Frontal cortex (tissue), 3 donors: ENCODE measurements at regions not wholly inside any gene's neighbourhood (a gene's known extent, or its start where the extent isn't known, plus 50 kb on each side); places are given as distances from the start of the nearest gene placed in this dataset.
"Not testable (repeated sequence)": the region's sequence is repeated elsewhere in the genome, so short reads cannot be mapped to it uniquely, and the experiment has no call there.

Experiments used
- DNase-seq, 2 donors: peaks; one replicate each; pipeline ENCODE4 v3.0.0; 2012; ENCODE audit warnings: low spot score in 2 of 2
- FAIRE-seq: peaks from 2 replicates; lab custom pipeline; 2012; peaks lifted over from hg19 to GRCh38; lab: Jason Lieb, UNC
- donor health status: control.
- donor health status: control.
- donor health status: control.

- DNase-seq (no peak), FAIRE-seq (no peak)
Measured at GRCh38 chr7:146057958-146058357, 58.6 kb upstream of the CNTNAP2 start.

DNA sequence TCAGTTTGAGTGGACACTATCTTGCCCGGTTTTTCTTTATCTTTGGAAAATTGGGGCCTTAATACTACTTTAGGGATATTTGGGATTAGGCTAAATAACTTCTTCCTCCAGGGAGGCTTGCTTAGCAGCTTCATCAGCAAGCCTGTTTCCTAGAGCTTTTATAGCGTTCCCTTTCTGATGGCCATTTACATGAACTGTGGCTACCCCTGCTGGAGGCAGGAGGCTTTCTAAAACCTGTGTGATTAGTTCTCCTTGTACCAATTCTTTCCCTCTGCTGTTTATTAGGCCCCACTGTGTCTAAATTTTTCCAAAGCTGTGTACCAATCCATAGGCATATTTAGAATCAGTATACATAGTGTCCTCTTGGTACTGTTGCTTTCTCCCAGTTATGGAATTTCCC, 61.7 kb upstream of the CNTNAP2 start:
- no peak for FAIRE-seq
- no peak for DNase-seq

DNA sequence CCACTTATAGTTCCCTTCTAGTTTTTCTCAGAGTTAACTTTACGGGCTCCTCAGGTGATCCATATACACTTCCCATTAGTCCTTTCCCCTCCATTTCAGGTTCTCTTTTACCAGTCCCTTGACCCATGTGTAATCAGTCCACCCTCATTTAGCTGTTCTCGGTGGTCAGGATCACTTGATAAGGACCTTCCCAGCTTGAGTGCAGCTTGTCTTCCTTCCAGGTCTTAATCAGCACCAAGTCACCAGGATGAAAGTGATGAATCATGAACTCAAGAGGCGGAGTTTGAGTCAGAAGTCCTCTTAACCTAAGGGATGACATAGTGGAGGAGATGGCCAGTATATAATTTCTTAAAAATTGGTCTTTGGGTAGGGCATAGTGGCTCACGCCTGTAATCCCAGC, 63.1 kb upstream of the CNTNAP2 start:
- no peak for FAIRE-seq
- DNase-seq: no peak

- not testable (repeated sequence) for FAIRE-seq, DNase-seq
Measured at GRCh38 chr7:146043310-146043709, 73.3 kb upstream of the CNTNAP2 start.

DNA sequence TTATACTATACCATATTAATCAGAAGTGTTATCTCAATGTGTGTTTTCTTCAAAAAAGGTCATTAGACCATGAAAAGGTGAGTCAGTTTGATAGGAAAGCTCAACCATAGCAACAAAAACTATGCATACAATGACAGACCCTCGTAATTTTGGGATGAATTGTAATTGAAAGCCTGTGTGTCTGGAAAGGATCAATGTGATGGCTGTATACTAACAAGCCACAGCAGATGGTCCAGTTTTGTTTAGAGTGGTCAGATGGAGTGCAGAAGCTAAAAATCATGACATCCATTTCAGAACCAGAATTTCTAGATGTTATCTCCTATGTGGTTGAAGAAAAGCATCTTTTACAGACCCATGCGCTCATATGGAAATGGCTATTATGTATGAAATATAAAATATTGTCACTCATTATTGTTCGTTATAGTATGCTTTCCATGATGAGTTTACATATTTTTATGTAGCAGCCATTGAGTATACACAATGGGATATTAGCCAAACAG, 88.3 kb upstream of the CNTNAP2 start:
- no peak for FAIRE-seq
- no peak for DNase-seq

DNA sequence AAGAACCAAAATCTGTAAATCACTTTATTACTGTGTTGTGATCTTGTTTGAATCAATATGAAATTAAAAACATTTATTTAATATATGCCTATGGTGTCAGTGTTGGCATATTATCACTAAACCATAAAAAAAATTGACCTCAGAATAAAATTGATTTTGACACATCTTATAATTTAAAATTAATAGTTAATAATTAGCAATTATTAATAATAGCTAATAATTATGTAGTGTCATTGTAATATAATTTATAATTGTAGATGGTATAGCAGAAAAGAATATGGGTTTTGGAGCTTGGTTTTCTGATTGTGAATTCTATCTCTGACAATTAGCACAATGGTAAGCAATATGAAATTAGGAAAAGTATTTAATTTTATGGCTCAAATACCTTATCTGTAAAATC, 89.4 kb upstream of the CNTNAP2 start:
- peak; percentile 83 for FAIRE-seq
- no peak for DNase-seq

- FAIRE-seq (no peak), DNase-seq (no peak)
Measured at GRCh38 chr7:146022776-146023175, 93.8 kb upstream of the CNTNAP2 start.

DNA sequence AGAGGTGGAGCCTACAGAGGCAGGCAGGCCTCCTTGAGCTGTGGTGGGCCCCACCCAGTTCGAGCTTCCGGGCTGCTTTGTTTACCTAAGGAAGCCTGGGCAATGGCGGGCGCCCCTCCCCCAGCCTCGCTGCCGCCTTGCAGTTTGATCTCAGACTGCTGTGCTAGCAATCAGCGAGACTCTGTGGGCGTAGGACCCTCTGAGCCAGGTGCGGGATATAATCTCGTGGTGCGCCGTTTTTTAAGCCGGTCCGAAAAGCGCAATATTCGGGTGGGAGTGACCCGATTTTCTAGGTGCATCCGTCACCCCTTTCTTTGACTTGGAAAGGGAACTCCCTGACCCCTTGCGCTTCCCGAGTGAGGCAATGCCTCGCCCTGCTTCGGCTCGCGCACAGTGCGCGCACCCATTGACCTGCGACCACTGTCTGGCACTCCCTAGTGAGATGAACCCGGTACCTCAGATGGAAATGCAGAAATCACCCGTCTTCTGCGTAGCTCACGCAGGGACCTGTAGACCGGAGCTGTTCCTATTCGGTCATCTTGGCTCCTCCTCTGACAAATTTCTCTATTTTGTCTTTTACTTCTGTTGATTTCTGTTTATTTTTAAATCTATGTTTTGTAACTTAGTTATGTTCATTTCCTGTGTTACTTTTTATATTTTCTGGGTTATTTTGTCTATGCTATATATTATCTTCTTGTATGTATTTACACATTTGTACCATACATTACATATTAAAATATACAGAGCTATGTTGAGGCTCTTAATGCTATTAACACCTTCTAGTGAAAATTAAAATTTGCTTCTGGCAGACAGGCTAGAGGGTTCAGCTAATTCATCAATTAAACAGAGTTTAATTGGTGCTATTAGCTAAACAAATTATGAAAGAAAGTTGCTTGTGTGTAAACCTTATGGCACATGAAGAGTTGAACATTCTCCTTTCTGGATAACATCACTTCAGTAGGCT, 97.3 kb upstream of the CNTNAP2 start:
- FAIRE-seq, DNase-seq: not testable (repeated sequence)

DNA sequence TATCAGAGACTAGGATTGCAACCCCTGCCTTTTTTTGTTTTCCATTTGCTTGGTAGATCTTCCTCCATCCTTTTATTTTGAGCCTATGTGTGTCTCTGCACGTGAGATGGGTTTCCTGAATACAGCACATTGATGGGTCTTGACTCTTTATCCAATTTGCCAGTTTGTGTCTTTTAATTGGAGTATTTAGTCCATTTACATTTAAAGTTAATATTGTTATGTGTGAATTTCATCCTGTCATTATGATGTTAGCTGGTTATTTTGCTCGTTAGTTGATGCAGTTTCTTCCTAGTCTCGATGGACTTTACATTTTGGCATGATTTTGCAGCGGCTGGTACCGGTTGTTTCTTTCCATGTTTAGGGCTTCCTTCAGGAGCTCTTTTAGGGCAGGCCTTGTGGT, 99.2 kb upstream of the CNTNAP2 start:
- not testable (repeated sequence) for DNase-seq, FAIRE-seq

DNA sequence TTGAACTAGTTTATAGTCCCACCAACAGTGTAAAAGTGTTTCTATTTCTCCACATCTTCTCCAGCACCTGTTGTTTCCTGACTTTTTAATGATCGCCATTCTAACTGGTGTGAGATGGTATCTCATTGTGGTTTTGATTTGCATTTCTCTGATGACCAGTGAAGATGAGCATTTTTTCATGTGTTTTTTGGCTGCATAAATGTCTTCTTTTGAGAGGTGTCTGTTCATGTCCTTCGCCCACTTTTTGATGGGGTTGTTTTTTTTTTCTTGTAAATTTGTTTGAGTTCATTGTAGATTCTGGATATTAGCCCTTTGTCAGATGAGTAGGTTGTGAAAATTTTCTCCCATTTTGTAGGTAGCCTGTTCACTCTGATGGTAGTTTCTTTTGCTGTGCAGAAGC, 102.4 kb upstream of the CNTNAP2 start:
- DNase-seq, FAIRE-seq: not testable (repeated sequence)

DNA sequence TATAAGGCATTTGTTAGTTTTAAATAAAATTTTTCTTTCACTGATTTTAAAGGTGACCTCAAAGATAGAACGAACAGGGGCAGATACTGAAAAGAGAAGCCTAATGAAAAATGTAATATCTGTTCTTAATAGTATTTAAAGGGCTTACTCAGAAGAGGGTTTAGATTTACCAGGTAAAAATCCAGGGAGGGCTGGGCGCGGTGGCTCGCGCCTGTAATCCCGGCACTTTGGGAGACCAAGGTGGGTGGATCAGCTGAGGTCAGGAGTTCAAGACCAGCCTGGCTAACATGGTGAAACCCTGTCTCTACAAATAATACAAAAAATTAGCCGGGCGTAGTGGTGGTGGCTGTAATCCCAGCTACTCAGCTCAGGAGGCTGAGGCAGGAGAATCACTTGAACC, 108.3 kb upstream of the CNTNAP2 start:
- no peak for DNase-seq
- no peak for FAIRE-seq

GRCh38 chr7:146004805-146005204, 111.8 kb upstream of the CNTNAP2 start:
- no peak for FAIRE-seq

GRCh38 chr7:146002431-146003078, 114.0 kb upstream of the CNTNAP2 start:
- DNase-seq (no peak), FAIRE-seq (no peak)

More at GRCh38 chr7:146004805-146005204, 111.8 kb upstream of the CNTNAP2 start:
- no peak for DNase-seq

- DNase-seq (no peak), FAIRE-seq (no peak)
Measured at GRCh38 chr7:146002008-146002407, 114.6 kb upstream of the CNTNAP2 start.

DNA sequence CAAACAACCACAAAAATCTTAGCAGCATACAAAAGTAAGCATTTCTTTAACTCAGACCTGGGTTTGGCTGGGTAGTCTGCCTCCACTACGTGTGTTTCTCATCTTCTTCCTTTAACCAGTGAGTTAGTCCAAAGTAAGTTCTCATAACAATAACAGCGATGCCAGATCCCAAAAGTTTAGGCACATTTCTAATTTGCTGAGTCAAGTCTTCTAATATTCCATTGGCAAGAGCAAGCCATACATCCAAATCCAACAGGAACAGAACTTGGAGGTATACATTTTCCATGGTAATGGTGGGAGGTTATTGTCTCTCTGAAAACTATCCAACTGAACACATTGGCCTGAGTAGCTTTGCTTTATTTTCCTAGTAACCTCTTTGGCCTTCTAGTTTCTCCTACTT, 115.7 kb upstream of the CNTNAP2 start:
- DNase-seq (no peak), FAIRE-seq (no peak)

GRCh38 chr7:145989469-145989868, 127.1 kb upstream of the CNTNAP2 start:
- FAIRE-seq: no peak
- no peak for DNase-seq

DNA sequence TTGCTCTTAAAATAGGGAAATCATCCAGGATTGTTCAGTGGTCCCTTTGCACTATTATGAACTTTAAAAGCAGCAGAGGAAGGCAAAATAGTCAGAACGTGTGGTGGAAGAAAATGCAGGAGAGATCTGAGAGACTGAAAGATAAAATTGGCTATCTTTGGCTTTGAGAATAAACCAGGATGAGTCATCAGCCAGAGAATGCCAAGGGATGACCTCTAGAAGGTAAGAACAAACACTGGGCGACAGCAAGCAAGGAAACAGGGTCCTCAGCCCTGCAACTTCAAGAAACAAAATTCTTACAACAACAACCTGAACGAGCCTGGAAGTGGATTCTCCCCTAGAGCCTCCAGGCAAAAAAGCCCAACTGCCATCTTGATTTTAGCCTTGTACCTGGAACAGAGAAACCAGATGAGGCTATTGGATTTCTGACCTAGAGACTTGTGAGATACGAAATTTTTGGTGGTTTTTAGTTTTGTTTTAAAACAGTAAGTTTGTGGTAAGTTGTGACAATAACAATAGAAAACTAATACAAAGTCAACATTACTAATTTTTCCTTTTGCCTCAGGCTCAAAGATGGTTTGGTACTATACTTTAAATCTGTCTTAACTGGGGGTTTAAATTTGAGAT, 130.2 kb upstream of the CNTNAP2 start:
- FAIRE-seq: no peak
- no peak for DNase-seq

GRCh38 chr7:145978769-145979168, 137.8 kb upstream of the CNTNAP2 start:
- FAIRE-seq (no peak), DNase-seq (no peak)

DNA sequence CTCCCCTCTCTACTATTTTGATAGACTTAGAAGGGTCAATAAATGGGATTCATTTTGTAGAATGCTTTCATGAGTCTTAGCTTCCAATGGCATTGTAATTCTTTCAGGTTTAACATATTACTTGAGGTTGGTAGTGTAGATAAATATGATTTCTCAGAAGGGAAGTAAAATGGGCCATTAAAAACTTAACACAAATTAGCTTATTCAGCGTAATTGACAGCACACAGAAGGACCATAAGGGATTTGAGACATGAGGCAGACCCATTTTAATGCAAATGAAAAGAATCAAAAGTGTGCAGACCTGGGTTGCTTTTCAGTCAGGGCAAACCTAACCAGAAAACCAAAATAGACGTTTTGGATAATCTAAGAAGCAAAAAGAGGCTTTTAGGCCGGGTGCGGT, 156.6 kb upstream of the CNTNAP2 start:
- DNase-seq (no peak), FAIRE-seq (no peak)

DNA sequence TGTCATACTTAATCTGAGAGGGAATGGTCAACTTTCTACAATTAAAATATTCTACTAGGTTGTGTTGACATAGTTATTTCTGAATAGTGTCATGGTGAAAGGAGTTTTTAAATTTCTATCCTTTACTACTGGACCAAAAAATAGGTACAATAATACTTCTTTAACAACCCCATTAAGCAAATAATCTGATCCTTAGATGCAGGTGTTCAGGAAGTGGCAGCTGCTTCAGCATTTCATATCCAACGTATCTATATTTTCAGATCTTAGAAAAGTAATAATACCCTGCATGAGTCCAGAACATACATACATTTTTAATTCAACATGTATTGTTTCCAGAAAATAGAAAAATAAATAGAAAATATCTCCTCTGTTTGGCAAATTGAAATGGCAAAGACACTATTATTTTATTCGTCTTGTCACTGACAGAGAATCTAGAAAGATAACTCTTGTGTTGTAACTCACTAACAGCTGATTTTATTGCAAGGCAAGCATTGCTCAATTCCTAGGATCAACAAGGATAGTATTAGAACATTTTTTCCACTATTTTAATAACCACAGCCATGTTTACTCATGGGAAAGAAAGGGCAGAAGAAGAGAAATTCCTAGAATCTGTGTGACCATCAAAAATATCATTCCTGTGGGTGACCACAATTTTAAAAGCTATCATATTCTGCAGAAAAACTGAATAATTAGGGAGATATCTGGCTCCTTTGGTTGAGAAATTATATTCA, 159.3 kb upstream of the CNTNAP2 start:
- no peak for DNase-seq
- FAIRE-seq: no peak
